H1 (cell line): ENCODE measurements at regions not wholly inside any gene's neighbourhood (a gene's known extent, or its start where the extent isn't known, plus 50 kb on each side); places are given as distances from the start of the nearest gene placed in this dataset.

Experiments used
- CTCF ChIA-PET: fragments of 300-600 bp; sonication (Branson Sonifier 250); formaldehyde crosslinking; loops from one replicate; lab custom pipeline; 2021; ENCODE audit not compliant: partially characterized antibody; lab: Charles Lee
- POLR2A ChIA-PET: fragments of 300-600 bp; sonication (Branson Sonifier 250); formaldehyde crosslinking; loops from one replicate; lab custom pipeline; 2021; ENCODE audit warnings: inconsistent platforms; ENCODE audit not compliant: partially characterized antibody; lab: Charles Lee
- DNase-seq, 2 experiments: peaks; one replicate each; pipeline versions ENCODE4 v3.0.0 to v3.0.0-alpha.2; 2010 to 2022; ENCODE audit warnings: low spot score in 2 of 2, low read depth in 1 of 2, mixed read lengths in 1 of 2
- FAIRE-seq: peaks from 2 replicates; lab custom pipeline; 2011; peaks lifted over from hg19 to GRCh38; lab: Jason Lieb, UNC
- H2AFZ ChIP-seq: 2 replicates; pipeline ENCODE4 v1.8.1; 2012; ENCODE audit warnings: low read length, inconsistent platforms
- H2AK5ac ChIP-seq: 2 replicates; pipeline ENCODE4 v1.6.1; 2013; ENCODE audit warnings: low read depth, low read length
- H2BK120ac ChIP-seq: replicated peaks from 2 replicates; pipeline ENCODE3; 2013; ENCODE audit warnings: low read depth, low read length, inconsistent platforms
- H2BK12ac ChIP-seq: 2 replicates; pipeline ENCODE4 v1.6.1; 2013; ENCODE audit warnings: low read depth, low read length
- H2BK15ac ChIP-seq: 2 replicates; pipeline ENCODE4 v1.6.1; 2013; ENCODE audit warnings: low read length
- H2BK20ac ChIP-seq: 2 replicates; pipeline ENCODE4 v1.6.1; 2013; ENCODE audit warnings: low read length
- H2BK5ac ChIP-seq: 2 replicates; pipeline ENCODE4 v1.6.1; 2013; ENCODE audit warnings: low read depth, low read length
- H3K14ac ChIP-seq: 2 replicates; pipeline ENCODE4 v1.6.1; 2013; ENCODE audit warnings: inconsistent platforms; ENCODE audit not compliant: insufficient read length
- H3K18ac ChIP-seq: 2 replicates; pipeline ENCODE4 v1.6.1; 2013; ENCODE audit warnings: low read length; ENCODE audit errors: extremely low read depth
- H3K23ac ChIP-seq: 2 replicates; pipeline ENCODE4 v1.6.1; 2013; ENCODE audit warnings: inconsistent platforms; ENCODE audit not compliant: insufficient read length
- H3K23me2 ChIP-seq: 2 replicates; pipeline ENCODE4 v1.6.1; 2013; ENCODE audit warnings: low read depth, low read length
- H3K27ac ChIP-seq: 2 replicates; pipeline ENCODE4 v1.6.1; 2011; ENCODE audit warnings: low read depth, low read length, inconsistent platforms
- H3K27me3 ChIP-seq, 4 experiments: replicated peaks in 1 of 4; 1 replicate in 1 of 4; 2 replicates in 3 of 4; pipeline versions ENCODE4 v1.6.1 to v1.8.1; 2011 to 2013; ENCODE audit warnings: low read length in 3 of 4, mild to moderate bottlenecking in 3 of 4, inconsistent platforms in 2 of 4, mixed read lengths in 2 of 4, moderate library complexity in 1 of 4; ENCODE audit not compliant: control insufficient read depth in 3 of 4, insufficient read depth in 3 of 4; ENCODE audit errors: extremely low read depth in 1 of 4
- H3K36me3 ChIP-seq, 4 experiments: 2 replicates each; pipeline versions ENCODE4 v1.6.1 to v1.8.1; 2011 to 2013; ENCODE audit warnings: mild to moderate bottlenecking in 4 of 4, low read length in 3 of 4, moderate library complexity in 2 of 4, control low read depth in 1 of 4, inconsistent platforms in 1 of 4; ENCODE audit not compliant: insufficient read depth in 4 of 4, control insufficient read depth in 2 of 4
- H3K4ac ChIP-seq: replicated peaks from 2 replicates; pipeline ENCODE3; 2013; ENCODE audit warnings: low read length, low read depth, mixed read lengths, inconsistent platforms; ENCODE audit not compliant: insufficient read length
- H3K4me1 ChIP-seq, 4 experiments: replicated peaks in 1 of 4; 1 replicate in 1 of 4; 2 replicates in 3 of 4; pipeline versions ENCODE4 v1.6.1 to v1.8.1; 2011 to 2013; ENCODE audit warnings: low read length in 3 of 4, inconsistent platforms in 2 of 4, mixed read lengths in 1 of 4; ENCODE audit not compliant: insufficient read depth in 4 of 4, control insufficient read depth in 3 of 4
- H3K4me2 ChIP-seq, 2 experiments: 2 replicates each; pipeline versions ENCODE4 v1.6.1 to v1.8.1; 2011 to 2013; ENCODE audit warnings: low read depth in 2 of 2, low read length in 2 of 2, control low read depth in 1 of 2, inconsistent platforms in 1 of 2, mild to moderate bottlenecking in 1 of 2; ENCODE audit not compliant: insufficient read depth in 1 of 2
- H3K4me3 ChIP-seq, 4 experiments: fragments of 200-600, 300-600 bp in 1 of 4; sonication (generic), shearing (Covaris generic), sonication (Bioruptor Twin) in 1 of 4; 2 replicates each; pipeline versions ENCODE4 v1.5.1 to v1.8.1; 2011 to 2016; ENCODE audit warnings: low read length in 4 of 4, low read depth in 3 of 4, control low read depth in 2 of 4, inconsistent platforms in 2 of 4, mild to moderate bottlenecking in 2 of 4, mixed read lengths in 1 of 4, moderate library complexity in 1 of 4; ENCODE audit not compliant: insufficient read depth in 2 of 4; ENCODE audit errors: extremely low read depth in 1 of 4
- H3K56ac ChIP-seq: replicated peaks from 2 replicates; pipeline ENCODE3; 2013; ENCODE audit warnings: low read depth, mild to moderate bottlenecking, mixed read lengths, low read length, inconsistent platforms; ENCODE audit not compliant: insufficient read length
- H3K79me1 ChIP-seq: 2 replicates; pipeline ENCODE4 v1.6.1; 2013; ENCODE audit warnings: low read depth, low read length, control low read depth
- H3K79me2 ChIP-seq, 2 experiments: 2 replicates each; pipeline versions ENCODE4 v1.6.1 to v1.8.1; 2012 to 2013; ENCODE audit warnings: low read length in 2 of 2, mild to moderate bottlenecking in 2 of 2, inconsistent platforms in 1 of 2; ENCODE audit not compliant: insufficient read depth in 2 of 2, control insufficient read depth in 1 of 2
- H3K9ac ChIP-seq, 4 experiments: replicated peaks in 1 of 4; 1 replicate in 1 of 4; 2 replicates in 3 of 4; pipeline versions ENCODE4 v1.6.1 to v1.8.1; 2011 to 2013; ENCODE audit warnings: low read depth in 3 of 4, low read length in 3 of 4, control low read depth in 2 of 4, mild to moderate bottlenecking in 2 of 4, moderate library complexity in 2 of 4, inconsistent platforms in 1 of 4; ENCODE audit errors: extremely low read depth in 1 of 4
- H3K9me3 ChIP-seq, 2 experiments: 2 replicates each; pipeline versions ENCODE4 v1.6.1 to v1.8.1; 2012 to 2013; ENCODE audit warnings: mild to moderate bottlenecking in 2 of 2, moderate library complexity in 2 of 2, control low read depth in 1 of 2, inconsistent platforms in 1 of 2, low read depth in 1 of 2, low read length in 1 of 2, mixed read lengths in 1 of 2; ENCODE audit not compliant: insufficient read depth in 2 of 2
- H4K20me1 ChIP-seq, 2 experiments: replicated peaks in 1 of 2; 2 replicates each; pipeline versions ENCODE3 to v1.8.1; 2011 to 2013; ENCODE audit warnings: inconsistent platforms in 2 of 2, low read length in 2 of 2, mild to moderate bottlenecking in 1 of 2; ENCODE audit not compliant: insufficient read depth in 2 of 2, control insufficient read depth in 1 of 2
- H4K5ac ChIP-seq: 2 replicates; pipeline ENCODE4 v1.6.1; 2013; ENCODE audit warnings: low read length, low read depth, mixed read lengths, inconsistent platforms; ENCODE audit not compliant: insufficient read length
- H4K8ac ChIP-seq: 2 replicates; pipeline ENCODE4 v1.8.0; 2013; ENCODE audit warnings: mild to moderate bottlenecking, moderate library complexity, low read length, inconsistent platforms; ENCODE audit not compliant: insufficient read depth; ENCODE audit errors: extremely low read depth
- H4K91ac ChIP-seq: replicated peaks from 2 replicates; pipeline ENCODE3; 2013; ENCODE audit warnings: low read length, mixed read lengths, inconsistent platforms; ENCODE audit not compliant: insufficient read length
- BACH1 ChIP-seq: IDR thresholded peaks from 2 replicates; pipeline ENCODE4 v1.6.1; 2012; ENCODE audit warnings: low read length, improper control_type of control experiment
- BRCA1 ChIP-seq: IDR thresholded peaks from 2 replicates; pipeline ENCODE4 v1.6.1; 2012; ENCODE audit warnings: low read depth, low read length, improper control_type of control experiment
- CBX8 ChIP-seq: fragments of 300-800, 300-1000 bp; sonication (generic); IDR thresholded peaks from 2 replicates; pipeline ENCODE4 v1.7.1; 2016; ENCODE audit warnings: low read depth, low read length, borderline replicate concordance
- CEBPB ChIP-seq: IDR thresholded peaks from 2 replicates; pipeline ENCODE4 v1.6.1; 2012; ENCODE audit warnings: low read depth, low read length
- GABPA ChIP-seq: IDR thresholded peaks from 2 replicates; pipeline ENCODE4 v1.6.1; 2011; ENCODE audit warnings: mild to moderate bottlenecking, low read length, moderate library complexity, borderline replicate concordance; ENCODE audit not compliant: insufficient read depth
- RBBP5 ChIP-seq: IDR thresholded peaks from 2 replicates; pipeline ENCODE4 v1.7.1; 2012; ENCODE audit warnings: low read depth, mild to moderate bottlenecking, inconsistent platforms, low read length, moderate library complexity, borderline replicate concordance
- SIN3A ChIP-seq, 2 experiments: IDR thresholded peaks in 1 of 2; conservative IDR thresholded peaks in 1 of 2; 2 replicates each; pipeline ENCODE4 v1.6.1; 2011 to 2012; ENCODE audit warnings: low read length in 2 of 2, improper control_type of control experiment in 1 of 2, low read depth in 1 of 2, mild to moderate bottlenecking in 1 of 2
- SIX5 ChIP-seq: IDR thresholded peaks from 2 replicates; pipeline ENCODE4 v1.6.1; 2011; ENCODE audit warnings: mild to moderate bottlenecking, low read depth, low read length
- TAF7 ChIP-seq: optimal IDR thresholded peaks from 2 replicates; pipeline ENCODE3; 2011; ENCODE audit warnings: low read depth, mild to moderate bottlenecking, inconsistent platforms, low read length, moderate library complexity, borderline replicate concordance
- TBP ChIP-seq: IDR thresholded peaks from 2 replicates; pipeline ENCODE4 v1.6.1; 2011; ENCODE audit warnings: low read depth, low read length, improper control_type of control experiment
- WGBS, 2 experiments: shearing (Covaris generic) in 1 of 2; methylation state at CpG; one replicate each; pipeline versions ENCODE4 v1.1.6 to v1.1.7; 2013 to 2015; ENCODE audit warnings: low lambda C conversion rate in 2 of 2, mixed read lengths in 2 of 2, inconsistent platforms in 1 of 2, low coverage in 1 of 2, missing lambda C conversion rate in 1 of 2; ENCODE audit not compliant: insufficient replicate concordance in 2 of 2, insufficient coverage in 1 of 2, insufficient read length in 1 of 2; ENCODE audit errors: extremely low coverage in 1 of 2, missing lambda C conversion rate in 1 of 2; 5-methylcytosine and 5-hydroxymethylcytosine counted together
- TF ChIP-seq, protein P1 (sequence below), 3 experiments: IDR thresholded peaks; 1 replicate in 2 of 3; 2 replicates in 1 of 3; pipeline versions ENCODE4 v1.5.1 to v1.6.1; 2011; ENCODE audit warnings: low read length in 3 of 3, mild to moderate bottlenecking in 3 of 3, inconsistent platforms in 2 of 3, low read depth in 1 of 3, moderate library complexity in 1 of 3; ENCODE audit not compliant: insufficient read depth in 1 of 3; ENCODE audit errors: control extremely low read depth in 1 of 3

- Histone ChIP-seq H3K9ac (peak overlapping the region in 1 of 4 experiments; percentile 8; a peak in 1 of 7 replicates), H4K20me1 (no peaks in the 10 kb centered on the region), H2BK120ac (no peak overlapping the region), H4K8ac (no peak overlapping the region), H3K23ac (no peak overlapping the region), H3K27me3 (no peaks in the 10 kb centered on the region), H3K4me2 (no peak overlapping the region), H3K18ac (no peak overlapping the region), H3K14ac (no peak overlapping the region), H3K79me1 (no peaks in the 10 kb centered on the region), H3K36me3 (no peaks in the 10 kb centered on the region), H3K27ac (no peak overlapping the region), H3K56ac (no peak overlapping the region), H3K4me1 (peaks cover 0 to 6% (median 3%) of the 10 kb centered on the region in 4 experiments; a peak in 2 of 7 replicates), H3K4ac (no peak overlapping the region), H4K5ac (no peak overlapping the region), H2BK12ac (no peak overlapping the region), H3K4me3 (no peak overlapping the region), H2AFZ (no peak overlapping the region), H2BK5ac (no peak overlapping the region), H2BK20ac (no peak overlapping the region), H4K91ac (no peak overlapping the region), H3K9me3 (no peaks in the 10 kb centered on the region), H3K79me2 (no peaks in the 10 kb centered on the region), H2AK5ac (no peak overlapping the region), H3K23me2 (no peaks in the 10 kb centered on the region), H2BK15ac (no peak overlapping the region)
- ChIA-PET CTCF (interaction anchor here (0.8 kb wide), 2 partner anchors 8 to 212 kb away, joined by 3 read pairs; no protein-coding TSS in a partner anchor), POLR2A (no interaction called here)
- FAIRE-seq (no peak), DNase-seq (no peak)
- 90% methylated on average over 5 of the region's 5 CpGs; no CpG with 5 or more reads in 1 of the 2 experiments for WGBS, 2 experiments
- TF ChIP-seq GABPA: no peak
- no peak for TF ChIP-seq CBX8
- no peak for TF ChIP-seq RBBP5
- TF ChIP-seq BRCA1: no peak
- no peak for TF ChIP-seq TBP
- no peak for TF ChIP-seq SIX5
- TF ChIP-seq, protein P1, sequence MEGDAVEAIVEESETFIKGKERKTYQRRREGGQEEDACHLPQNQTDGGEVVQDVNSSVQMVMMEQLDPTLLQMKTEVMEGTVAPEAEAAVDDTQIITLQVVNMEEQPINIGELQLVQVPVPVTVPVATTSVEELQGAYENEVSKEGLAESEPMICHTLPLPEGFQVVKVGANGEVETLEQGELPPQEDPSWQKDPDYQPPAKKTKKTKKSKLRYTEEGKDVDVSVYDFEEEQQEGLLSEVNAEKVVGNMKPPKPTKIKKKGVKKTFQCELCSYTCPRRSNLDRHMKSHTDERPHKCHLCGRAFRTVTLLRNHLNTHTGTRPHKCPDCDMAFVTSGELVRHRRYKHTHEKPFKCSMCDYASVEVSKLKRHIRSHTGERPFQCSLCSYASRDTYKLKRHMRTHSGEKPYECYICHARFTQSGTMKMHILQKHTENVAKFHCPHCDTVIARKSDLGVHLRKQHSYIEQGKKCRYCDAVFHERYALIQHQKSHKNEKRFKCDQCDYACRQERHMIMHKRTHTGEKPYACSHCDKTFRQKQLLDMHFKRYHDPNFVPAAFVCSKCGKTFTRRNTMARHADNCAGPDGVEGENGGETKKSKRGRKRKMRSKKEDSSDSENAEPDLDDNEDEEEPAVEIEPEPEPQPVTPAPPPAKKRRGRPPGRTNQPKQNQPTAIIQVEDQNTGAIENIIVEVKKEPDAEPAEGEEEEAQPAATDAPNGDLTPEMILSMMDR (IDR thresholded peaks at IDR 0.05; ENCODE audit: control extremely low read depth in 1 of 3, insufficient read depth in 1 of 3, low read depth in 1 of 3, low read length in 3 of 3): no peak
- TF ChIP-seq BACH1: no peak
- TF ChIP-seq CEBPB: no peak
- TF ChIP-seq TAF7: no peak
- TF ChIP-seq SIN3A (conservative IDR thresholded peaks at IDR 0.05 in 1 of 2, IDR thresholded peaks at IDR 0.05 in 1 of 2; ENCODE audit: low read depth in 1 of 2, low read length in 2 of 2): no peak
These were observed 222.4 kb upstream of the ZP4 start for GRCh38 chr1:238112952-238113621.
